ENCODE measurements at regions not wholly inside any gene's neighbourhood (a gene's known extent, or its start where the extent isn't known, plus 50 kb on each side); places are given as distances from the start of the nearest gene placed in this dataset.

DNA sequence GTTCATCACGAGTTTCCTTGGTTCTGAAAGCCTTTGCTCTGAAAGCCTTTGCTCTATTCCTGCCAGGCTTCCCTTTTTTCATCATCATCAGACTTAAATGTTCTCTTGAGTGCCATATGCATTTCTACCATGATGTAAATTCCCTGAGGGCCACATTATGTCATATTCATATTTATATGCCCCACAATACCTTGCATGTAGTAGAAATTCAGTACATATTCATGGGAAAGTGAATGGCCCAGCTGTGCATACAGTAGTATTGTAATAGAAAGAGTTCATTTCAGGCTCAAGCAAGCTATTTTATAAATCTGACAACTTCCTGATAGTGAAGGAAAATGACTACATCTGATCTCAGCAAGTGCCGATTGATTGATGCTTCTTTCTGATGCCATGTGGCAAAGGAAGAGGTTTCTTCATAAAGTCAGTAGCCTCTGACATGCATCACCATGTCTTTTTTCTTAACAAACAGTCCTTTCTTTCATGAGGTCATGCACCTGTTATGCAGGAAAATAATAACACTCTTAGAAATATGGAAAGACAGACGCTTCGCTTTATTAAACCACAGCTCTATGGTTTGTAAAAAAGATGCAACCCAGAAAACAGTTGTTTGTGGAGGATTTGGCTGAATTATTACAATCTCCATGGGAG, 308.7 kb downstream of the SAMD5 start:
- no peak overlapping the region for H3K4me3 ChIP-seq
- DNase-seq (ENCODE audit: low read depth in 1 of 2, low spot score in 1 of 2): no peak
- no peaks in the 10 kb centered on the region for H3K36me3 ChIP-seq
- no peaks in the 10 kb centered on the region for H3K4me1 ChIP-seq (ENCODE audit: low read depth)
- H3K27ac ChIP-seq: no peak overlapping the region
- no peaks in the 10 kb centered on the region for H3K27me3 ChIP-seq
- no peaks in the 10 kb centered on the region for H3K9me3 ChIP-seq (ENCODE audit: low read depth)
- TF ChIP-seq, protein P1, sequence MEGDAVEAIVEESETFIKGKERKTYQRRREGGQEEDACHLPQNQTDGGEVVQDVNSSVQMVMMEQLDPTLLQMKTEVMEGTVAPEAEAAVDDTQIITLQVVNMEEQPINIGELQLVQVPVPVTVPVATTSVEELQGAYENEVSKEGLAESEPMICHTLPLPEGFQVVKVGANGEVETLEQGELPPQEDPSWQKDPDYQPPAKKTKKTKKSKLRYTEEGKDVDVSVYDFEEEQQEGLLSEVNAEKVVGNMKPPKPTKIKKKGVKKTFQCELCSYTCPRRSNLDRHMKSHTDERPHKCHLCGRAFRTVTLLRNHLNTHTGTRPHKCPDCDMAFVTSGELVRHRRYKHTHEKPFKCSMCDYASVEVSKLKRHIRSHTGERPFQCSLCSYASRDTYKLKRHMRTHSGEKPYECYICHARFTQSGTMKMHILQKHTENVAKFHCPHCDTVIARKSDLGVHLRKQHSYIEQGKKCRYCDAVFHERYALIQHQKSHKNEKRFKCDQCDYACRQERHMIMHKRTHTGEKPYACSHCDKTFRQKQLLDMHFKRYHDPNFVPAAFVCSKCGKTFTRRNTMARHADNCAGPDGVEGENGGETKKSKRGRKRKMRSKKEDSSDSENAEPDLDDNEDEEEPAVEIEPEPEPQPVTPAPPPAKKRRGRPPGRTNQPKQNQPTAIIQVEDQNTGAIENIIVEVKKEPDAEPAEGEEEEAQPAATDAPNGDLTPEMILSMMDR (IDR thresholded peaks at IDR 0.05; ENCODE audit: low read depth, low read length): no peak

DNA sequence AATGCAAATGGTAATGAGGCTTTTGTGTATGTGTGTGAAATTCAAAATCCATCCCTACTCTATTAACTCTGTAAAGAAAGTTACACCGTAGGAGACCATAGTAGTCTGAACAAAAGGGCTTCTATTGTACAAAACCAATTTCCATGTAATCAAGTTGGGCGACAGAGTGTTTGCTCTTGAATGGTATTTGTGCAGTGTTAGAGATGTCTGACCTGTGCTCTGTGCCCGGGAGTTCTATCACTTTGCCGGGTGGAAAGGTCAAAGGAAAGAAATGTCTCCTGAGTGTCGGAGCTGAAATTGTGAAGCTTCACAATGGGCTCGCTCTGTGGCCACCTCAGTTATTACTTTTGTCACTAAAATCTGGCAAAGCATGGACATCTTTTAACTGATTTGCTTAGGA, 312.0 kb downstream of the SAMD5 start:
- TF ChIP-seq, protein P1 (IDR thresholded peaks at IDR 0.05; ENCODE audit: low read depth, low read length): no peak
- H3K4me3 ChIP-seq: no peak overlapping the region
- no peaks in the 10 kb centered on the region for H3K36me3 ChIP-seq
- H3K4me1 ChIP-seq (ENCODE audit: low read depth): no peaks in the 10 kb centered on the region
- no peak for DNase-seq (ENCODE audit: low read depth in 1 of 2, low spot score in 1 of 2)
- H3K9me3 ChIP-seq (ENCODE audit: low read depth): no peaks in the 10 kb centered on the region
- no peaks in the 10 kb centered on the region for H3K27me3 ChIP-seq
- no peak overlapping the region for H3K27ac ChIP-seq

DNA sequence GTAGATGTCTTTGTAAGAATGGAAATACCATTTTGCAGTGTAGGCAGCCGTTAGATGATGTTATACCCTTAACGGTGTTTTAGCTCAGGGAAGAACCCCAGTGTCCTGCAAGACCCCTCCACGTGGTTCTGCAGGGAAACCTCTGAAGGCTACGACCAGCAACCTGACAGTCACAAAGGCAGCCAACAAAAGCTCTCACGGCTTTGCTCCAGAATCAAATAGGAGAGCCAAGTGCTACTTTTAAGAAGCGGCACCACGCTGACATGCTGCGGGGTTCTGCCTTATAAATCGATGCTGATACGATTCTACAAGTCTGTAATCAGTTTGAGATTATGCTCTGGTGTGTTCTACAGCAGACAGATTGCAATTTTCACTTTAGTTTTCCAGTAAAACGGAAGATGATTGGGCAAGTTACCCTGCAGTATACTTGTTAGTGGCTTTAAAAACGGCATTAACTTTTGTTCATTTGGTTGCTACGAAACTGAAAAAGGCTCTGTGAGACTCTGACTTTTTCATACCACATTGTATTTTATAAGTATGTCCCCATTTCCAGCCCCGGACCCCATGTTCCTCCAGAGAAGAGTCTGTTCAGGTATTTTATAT, 312.9 kb downstream of the SAMD5 start:
- no peaks in the 10 kb centered on the region for H3K4me1 ChIP-seq (ENCODE audit: low read depth)
- no peak overlapping the region for H3K27ac ChIP-seq
- H3K9me3 ChIP-seq (ENCODE audit: low read depth): no peaks in the 10 kb centered on the region
- no peaks in the 10 kb centered on the region for H3K27me3 ChIP-seq
- H3K4me3 ChIP-seq: no peak overlapping the region
- H3K36me3 ChIP-seq: no peaks in the 10 kb centered on the region
- TF ChIP-seq, protein P1 (IDR thresholded peaks at IDR 0.05; ENCODE audit: low read depth, low read length): no peak
- DNase-seq (ENCODE audit: low read depth in 1 of 2, low spot score in 1 of 2): no peak

DNA sequence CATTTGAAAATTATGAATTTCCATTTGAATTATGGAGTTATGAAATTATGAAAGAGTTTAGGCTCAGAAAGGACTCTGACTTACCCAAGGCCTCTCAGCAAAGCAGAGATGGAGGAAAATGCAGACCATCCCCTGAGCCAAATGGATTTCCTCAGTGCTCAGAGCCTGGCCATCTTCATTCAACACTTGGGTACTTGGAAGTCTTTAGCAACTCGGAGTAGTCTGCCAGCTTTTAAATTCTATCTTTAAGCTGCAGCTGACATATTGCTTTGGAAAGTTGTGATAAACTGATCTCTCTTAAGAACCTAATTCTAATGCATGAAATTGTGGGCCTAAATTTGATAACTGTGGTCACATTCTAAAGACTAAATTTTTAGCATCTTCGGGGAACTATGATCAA, 315.4 kb downstream of the SAMD5 start:
- H3K36me3 ChIP-seq: no peaks in the 10 kb centered on the region
- no peaks in the 10 kb centered on the region for H3K9me3 ChIP-seq (ENCODE audit: low read depth)
- peak in 1 of 2 donors; percentile 18 for DNase-seq (ENCODE audit: low read depth in 1 of 2, low spot score in 1 of 2)
- no peaks in the 10 kb centered on the region for H3K27me3 ChIP-seq
- TF ChIP-seq, protein P1 (IDR thresholded peaks at IDR 0.05; ENCODE audit: low read depth, low read length): no peak
- no peak overlapping the region for H3K4me3 ChIP-seq
- H3K4me1 ChIP-seq (ENCODE audit: low read depth): no peaks in the 10 kb centered on the region
- no peak overlapping the region for H3K27ac ChIP-seq

DNA sequence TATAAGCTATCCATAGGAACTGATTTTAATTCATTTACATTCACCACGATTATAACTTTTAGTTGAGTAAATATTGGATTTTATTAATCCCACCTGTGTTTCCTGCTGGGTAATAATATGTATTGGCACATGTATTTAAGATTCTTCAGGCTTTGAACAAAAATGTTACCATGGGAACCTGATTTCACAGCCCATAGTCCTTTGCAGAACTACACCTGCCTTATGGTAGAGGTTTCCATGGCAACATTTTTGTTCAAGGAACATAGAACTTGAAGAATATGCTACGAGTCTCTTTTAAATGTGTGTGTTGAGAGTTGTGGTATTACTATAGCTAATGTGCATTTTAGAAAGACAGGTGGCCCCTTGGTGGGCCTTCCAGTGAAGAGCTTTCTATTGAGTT, 317.4 kb downstream of the SAMD5 start:
- Histone ChIP-seq H3K9me3 (ENCODE audit: low read depth) (no peaks in the 10 kb centered on the region), H3K36me3 (no peaks in the 10 kb centered on the region), H3K27ac (no peak overlapping the region), H3K4me3 (no peak overlapping the region), H3K27me3 (no peaks in the 10 kb centered on the region), H3K4me1 (ENCODE audit: low read depth) (no peaks in the 10 kb centered on the region)
- TF ChIP-seq, protein P1 (IDR thresholded peaks at IDR 0.05; ENCODE audit: low read depth, low read length): no peak
- no peak for DNase-seq (ENCODE audit: low read depth in 1 of 2, low spot score in 1 of 2)

Data from cardiac muscle cell (in vitro differentiated cells and primary cell).